Endodermal cell (in vitro differentiated cells): ENCODE measurements at regions not wholly inside any gene's neighbourhood (a gene's known extent, or its start where the extent isn't known, plus 50 kb on each side); places are given as distances from the start of the nearest gene placed in this dataset.
"Not testable (repeated sequence)": the region's sequence is repeated elsewhere in the genome, so short reads cannot be mapped to it uniquely, and the experiment has no call there.

Experiments used
- DNase-seq: peaks from one replicate; pipeline ENCODE4 v3.0.0-alpha.2; 2017
- H3K27ac ChIP-seq: 2 replicates; pipeline ENCODE4 v1.5.1; 2013; ENCODE audit warnings: mild to moderate bottlenecking, low read depth, low read length, moderate library complexity
- H3K27me3 ChIP-seq: 2 replicates; pipeline ENCODE4 v1.6.1; 2013; ENCODE audit warnings: mild to moderate bottlenecking, low read length, moderate library complexity; ENCODE audit not compliant: insufficient read depth, control insufficient read depth, poor library complexity, severe bottlenecking
- H3K36me3 ChIP-seq: 2 replicates; pipeline ENCODE4 v1.7.0; 2013; ENCODE audit warnings: mild to moderate bottlenecking, low read length, moderate library complexity; ENCODE audit not compliant: control insufficient read depth, insufficient read depth
- H3K4me1 ChIP-seq: one replicate; pipeline ENCODE4 v1.7.0; 2013; ENCODE audit warnings: low read length; ENCODE audit not compliant: control insufficient read depth, insufficient read depth
- H3K4me3 ChIP-seq: 2 replicates; pipeline ENCODE4 v1.5.1; 2013; ENCODE audit warnings: mild to moderate bottlenecking, low read length, moderate library complexity
- H3K9ac ChIP-seq: 2 replicates; pipeline ENCODE4 v1.6.1; 2013; ENCODE audit warnings: mild to moderate bottlenecking, low read length, moderate library complexity; ENCODE audit not compliant: poor library complexity, severe bottlenecking; ENCODE audit errors: extremely low read depth
- H3K9me3 ChIP-seq: 2 replicates; pipeline ENCODE4 v1.6.1; 2013; ENCODE audit warnings: mild to moderate bottlenecking, low read length, moderate library complexity; ENCODE audit not compliant: control insufficient read depth
- H3K27ac Mint-ChIP-seq: 2 replicates; pipeline ENCODE4 v1.8.0; 2020; ENCODE audit warnings: mixed read lengths
- H3K27me3 Mint-ChIP-seq: 2 replicates; pipeline ENCODE4 v1.8.0; 2021; ENCODE audit warnings: mild to moderate bottlenecking, mixed read lengths; ENCODE audit not compliant: insufficient read depth
- H3K36me3 Mint-ChIP-seq: 2 replicates; pipeline ENCODE4 v1.8.0; 2020; ENCODE audit warnings: low read depth, mixed read lengths
- H3K4me1 Mint-ChIP-seq: 2 replicates; pipeline ENCODE4 v1.8.0; 2020; ENCODE audit warnings: mixed read lengths
- H3K4me3 Mint-ChIP-seq: 2 replicates; pipeline ENCODE4 v1.8.0; 2020; ENCODE audit warnings: mild to moderate bottlenecking, moderate library complexity, mixed read lengths
- H3K9me3 Mint-ChIP-seq: 2 replicates; pipeline ENCODE4 v1.8.0; 2020; ENCODE audit warnings: mild to moderate bottlenecking, mixed read lengths
- CTCF ChIP-seq: fragments of 200-600 bp; sonication (generic); conservative IDR thresholded peaks from 2 replicates; pipeline ENCODE4 v1.5.0; 2021; ENCODE audit warnings: antibody characterized with exemption, mild to moderate bottlenecking
- WGBS, 2 experiments: methylation state at CpG; one replicate each; pipeline versions ENCODE4 v1.1.5 to v1.1.7; 2013; ENCODE audit warnings: missing lambda C conversion rate in 2 of 2, mixed read lengths in 1 of 2; ENCODE audit not compliant: insufficient coverage in 1 of 2, insufficient read length in 1 of 2; 5-methylcytosine and 5-hydroxymethylcytosine counted together

- no peak overlapping the region for H3K4me3 Mint-ChIP-seq
- no peaks in the 10 kb centered on the region for H3K4me1 Mint-ChIP-seq
- Histone ChIP-seq H3K27me3 (no peaks in the 10 kb centered on the region), H3K4me1 (no peaks in the 10 kb centered on the region), H3K27ac (no peak overlapping the region), H3K4me3 (no peak overlapping the region), H3K9ac (no peak overlapping the region), H3K36me3 (no peaks in the 10 kb centered on the region), H3K9me3 (no peaks in the 10 kb centered on the region)
- TF ChIP-seq CTCF, result no peak
- H3K27me3 Mint-ChIP-seq, result no peaks in the 10 kb centered on the region
- H3K36me3 Mint-ChIP-seq, result no peaks in the 10 kb centered on the region
- H3K27ac Mint-ChIP-seq, result no peak overlapping the region
- DNase-seq, result no peak
- peaks cover 4% of the 10 kb centered on the region for H3K9me3 Mint-ChIP-seq
Measured at GRCh38 chr5:138692370-138692769, 60.9 kb upstream of the CTNNA1 start.

GRCh38 chr5:138686668-138687067 is 66.6 kb upstream of the CTNNA1 start:
- Histone ChIP-seq H3K36me3 (no peaks in the 10 kb centered on the region), H3K27me3 (no peaks in the 10 kb centered on the region), H3K9ac (no peak overlapping the region), H3K27ac (no peak overlapping the region), H3K4me1 (no peaks in the 10 kb centered on the region), H3K9me3 (no peaks in the 10 kb centered on the region), H3K4me3 (no peak overlapping the region)
- H3K4me3 Mint-ChIP-seq, result no peak overlapping the region
- H3K27me3 Mint-ChIP-seq, result peaks cover 8% of the 10 kb centered on the region
- no peak for DNase-seq
- no peak overlapping the region for H3K27ac Mint-ChIP-seq
- H3K36me3 Mint-ChIP-seq, result no peaks in the 10 kb centered on the region
- H3K4me1 Mint-ChIP-seq, result no peaks in the 10 kb centered on the region
- peaks cover 29% of the 10 kb centered on the region for H3K9me3 Mint-ChIP-seq
- no peak for TF ChIP-seq CTCF
- 92 to 96% methylated on average over 2 to 4 of the region's 4 CpGs for WGBS, 2 experiments

- Histone ChIP-seq H3K27ac (no peak overlapping the region), H3K9ac (no peak overlapping the region), H3K4me1 (no peaks in the 10 kb centered on the region), H3K9me3 (no peaks in the 10 kb centered on the region), H3K36me3 (no peaks in the 10 kb centered on the region), H3K27me3 (no peaks in the 10 kb centered on the region), H3K4me3 (no peak overlapping the region)
- Mint-ChIP-seq H3K27ac (no peak overlapping the region), H3K27me3 (peaks cover 8% of the 10 kb centered on the region), H3K9me3 (peaks cover 29% of the 10 kb centered on the region), H3K4me1 (no peaks in the 10 kb centered on the region), H3K36me3 (no peaks in the 10 kb centered on the region), H3K4me3 (no peak overlapping the region)
- WGBS, 2 experiments, result 81 to 96% methylated on average over 2 of the region's 2 CpGs
- no peak for DNase-seq
- TF ChIP-seq CTCF, result no peak
Measured at GRCh38 chr5:138685193-138685745, 68.0 kb upstream of the CTNNA1 start.

GRCh38 chr5:138682462-138682861 is 70.8 kb upstream of the CTNNA1 start:
- no CpG with 5 or more reads among the region's 4 CpGs for WGBS, 2 experiments
- H3K36me3 Mint-ChIP-seq, H3K27ac ChIP-seq, H3K9me3 ChIP-seq, H3K27ac Mint-ChIP-seq, DNase-seq, H3K4me3 Mint-ChIP-seq, H3K9ac ChIP-seq, H3K4me1 Mint-ChIP-seq, H3K36me3 ChIP-seq, H3K4me3 ChIP-seq, H3K4me1 ChIP-seq, H3K27me3 ChIP-seq, H3K27me3 Mint-ChIP-seq: not testable (repeated sequence)
- peaks cover 28% of the 10 kb centered on the region for H3K9me3 Mint-ChIP-seq

- H3K9me3 ChIP-seq, result not testable (repeated sequence)
Measured at GRCh38 chr5:138678826-138679225, 74.4 kb upstream of the CTNNA1 start.

More at GRCh38 chr5:138678826-138679225, 74.4 kb upstream of the CTNNA1 start:
- not testable (repeated sequence) for H3K4me3 ChIP-seq, H3K4me1 ChIP-seq, H3K27me3 Mint-ChIP-seq, H3K4me1 Mint-ChIP-seq, H3K27ac ChIP-seq, DNase-seq, H3K27ac Mint-ChIP-seq, H3K9ac ChIP-seq, H3K27me3 ChIP-seq, H3K36me3 Mint-ChIP-seq, H3K36me3 ChIP-seq, H3K4me3 Mint-ChIP-seq
- 83 to 100% methylated on average over 1 to 2 of the region's 3 CpGs for WGBS, 2 experiments
- peaks cover 14% of the 10 kb centered on the region for H3K9me3 Mint-ChIP-seq
